Stomach (tissue), 8 donors: ENCODE measurements at regions not wholly inside any gene's neighbourhood (a gene's known extent, or its start where the extent isn't known, plus 50 kb on each side); places are given as distances from the start of the nearest gene placed in this dataset.

Experiments used
- DNase-seq, 2 donors: peaks; one replicate each; pipeline versions ENCODE4 v3.0.0 to v3.0.0-alpha.2; 2013 to 2019
- H3K27ac ChIP-seq, 5 donors: fragments of 200-600 bp in 4 of 5; sonication (generic) in 4 of 5; one replicate each; pipeline ENCODE4 v1.5.1; 2013 to 2019; ENCODE audit warnings: mild to moderate bottlenecking in 1 of 5, moderate library complexity in 1 of 5
- H3K27me3 ChIP-seq, 3 donors: fragments of 200-600 bp; sonication (generic); one replicate each; pipeline ENCODE4 v1.5.1; 2017 to 2019; ENCODE audit warnings: mixed run types in 1 of 3
- H3K36me3 ChIP-seq, 4 donors: fragments of 200-600 bp; sonication (generic); 1 replicate in 3 of 4; 2 replicates in 1 of 4; pipeline ENCODE4 v1.5.1; 2016 to 2019
- H3K4me1 ChIP-seq, 4 donors: fragments of 200-600 bp; sonication (generic); one replicate each; pipeline ENCODE4 v1.5.1; 2016 to 2019
- H3K4me3 ChIP-seq, 4 donors: fragments of 200-600 bp; sonication (generic) in 3 of 4; one replicate each; pipeline ENCODE4 v1.5.1; 2016 to 2019; ENCODE audit warnings: mild to moderate bottlenecking in 1 of 4
- H3K9me3 ChIP-seq, 4 donors: fragments of 200-600 bp; sonication (generic); one replicate each; pipeline ENCODE4 v1.5.1; 2016 to 2019
- CTCF ChIP-seq, 7 experiments: fragments of 450-650 bp in 4 of 7; fragments of 200-600 bp in 3 of 7; sonication (generic) in 3 of 7; IDR thresholded peaks; one replicate each; pipeline ENCODE4 v1.5.1; 2016 to 2019; ENCODE audit warnings: antibody characterized with exemption in 7 of 7, control low read depth in 2 of 7, mild to moderate bottlenecking in 1 of 7
- EP300 ChIP-seq: sonication (generic); formaldehyde crosslinking; IDR thresholded peaks from one replicate; pipeline ENCODE4 v1.6.1; 2017; ENCODE audit warnings: antibody characterized with exemption
- POLR2A ChIP-seq, 4 donors: fragments of 450-650 bp; IDR thresholded peaks; one replicate each; pipeline ENCODE4 v1.6.1; 2016; ENCODE audit warnings: antibody characterized with exemption in 4 of 4, control low read depth in 2 of 4, mild to moderate bottlenecking in 1 of 4, moderate library complexity in 1 of 4
- POLR2AphosphoS5 ChIP-seq, 3 donors: sonication (generic); formaldehyde crosslinking; IDR thresholded peaks; one replicate each; pipeline ENCODE4 v1.6.1; 2016; ENCODE audit warnings: antibody characterized with exemption in 3 of 3
- WGBS, 5 donors: extraction: QIAGEN DNeasy Blood & Tissue Kit in 3 of 5; methylation state at CpG; one replicate each; pipeline versions ENCODE4 v1.1.5 to v1.1.7; 2013 to 2018; 5-methylcytosine and 5-hydroxymethylcytosine counted together
- intact Hi-C: fragments of 100-400 bp; cut with DNase I; formaldehyde crosslinking; loops from one replicate; pipeline ENCODE4 v1.15.1; 2023; ENCODE audit warnings: low total_unique reads
- donor health status: healthy with polysubstance abuse.
- donor health status: Bipolar disorder and iron deficiency.
- donor health status: healthy.

- DNase-seq: peak; percentile 86 to 87
- Histone ChIP-seq H3K27me3 (no peaks in the 10 kb centered on the region), H3K27ac (peak overlapping the region; percentile 44 to 93 (median 88)), H3K9me3 (no peaks in the 10 kb centered on the region), H3K4me3 (no peak overlapping the region), H3K4me1 (peaks cover 25 to 51% (median 36%) of the 10 kb centered on the region in 4 donors), H3K36me3 (no peaks in the 10 kb centered on the region)
- no peak for TF ChIP-seq POLR2A (IDR thresholded peaks at IDR 0.05)
- peak; percentile 46 for TF ChIP-seq EP300
- TF ChIP-seq POLR2AphosphoS5 (IDR thresholded peaks at IDR 0.05): peak; percentile 10 to 74 (median 63)
- TF ChIP-seq CTCF (IDR thresholded peaks at IDR 0.05): no peak
- intact Hi-C loops: no loop called here
- WGBS, 5 donors: 27 to 44% (median 32%) methylated on average over 15 to 16 of the region's 16 CpGs
These were observed 122.3 kb downstream of the CEBPB start for GRCh38 chr20:50312682-50313521.

GRCh38 chr20:50313522-50313820, 122.8 kb downstream of the CEBPB start:
- peak overlapping the region; percentile 44 to 93 (median 88) for H3K27ac ChIP-seq

GRCh38 chr20:50313827-50314677, 123.4 kb downstream of the CEBPB start:
- Histone ChIP-seq H3K36me3 (no peaks in the 10 kb centered on the region), H3K4me1 (peaks cover 16 to 40% (median 27%) of the 10 kb centered on the region in 4 donors), H3K27ac (peak overlapping the region in 4 of 5 donors; percentile 62 to 93 (median 88)), H3K9me3 (no peaks in the 10 kb centered on the region), H3K4me3 (no peak overlapping the region), H3K27me3 (no peaks in the 10 kb centered on the region)
- TF ChIP-seq POLR2A (IDR thresholded peaks at IDR 0.05) (no peak), CTCF (IDR thresholded peaks at IDR 0.05) (no peak), POLR2AphosphoS5 (IDR thresholded peaks at IDR 0.05) (no peak), EP300 (no peak)
- WGBS, 5 donors: 78 to 85% (median 84%) methylated on average over 16 of the region's 16 CpGs
- no peak for DNase-seq
- intact Hi-C loops: no loop called here

More at GRCh38 chr20:50313522-50313820, 122.8 kb downstream of the CEBPB start:
- no peaks in the 10 kb centered on the region for H3K9me3 ChIP-seq
- DNase-seq: no peak
- peaks cover 21 to 46% (median 32%) of the 10 kb centered on the region in 4 donors for H3K4me1 ChIP-seq
- H3K36me3 ChIP-seq: no peaks in the 10 kb centered on the region
- WGBS, 5 donors: 85 to 90% (median 90%) methylated on average over 2 of the region's 2 CpGs
- intact Hi-C loops: no loop called here
- no peak for TF ChIP-seq POLR2A (IDR thresholded peaks at IDR 0.05)
- TF ChIP-seq POLR2AphosphoS5 (IDR thresholded peaks at IDR 0.05): no peak
- TF ChIP-seq EP300: no peak
- no peak for TF ChIP-seq CTCF (IDR thresholded peaks at IDR 0.05)
- H3K4me3 ChIP-seq: no peak overlapping the region
- no peaks in the 10 kb centered on the region for H3K27me3 ChIP-seq

- no peak for TF ChIP-seq POLR2A (IDR thresholded peaks at IDR 0.05)
- TF ChIP-seq CTCF (IDR thresholded peaks at IDR 0.05): no peak
- no peak for TF ChIP-seq POLR2AphosphoS5 (IDR thresholded peaks at IDR 0.05)
- no peak for TF ChIP-seq EP300
- Histone ChIP-seq H3K9me3 (no peaks in the 10 kb centered on the region), H3K27ac (peak overlapping the region in 2 of 5 donors; percentile 88 to 93), H3K27me3 (no peaks in the 10 kb centered on the region), H3K36me3 (no peaks in the 10 kb centered on the region), H3K4me3 (no peak overlapping the region), H3K4me1 (peaks cover 12 to 37% (median 21%) of the 10 kb centered on the region in 4 donors)
- no peak for DNase-seq
- intact Hi-C loops: no loop called here
- 74 to 81% (median 78%) methylated on average over 4 of the region's 4 CpGs for WGBS, 5 donors
These were observed 124.2 kb downstream of the CEBPB start for GRCh38 chr20:50314678-50315335.
